Astrocyte (in vitro differentiated cells and primary cell): ENCODE measurements at regions not wholly inside any gene's neighbourhood (a gene's known extent, or its start where the extent isn't known, plus 50 kb on each side); places are given as distances from the start of the nearest gene placed in this dataset.

Experiments used
- CTCF ChIP-seq: IDR thresholded peaks from 2 replicates; pipeline ENCODE4 v1.5.1; 2011; ENCODE audit warnings: low read depth, mild to moderate bottlenecking, inconsistent platforms, low read length, moderate library complexity; ENCODE audit not compliant: insufficient read depth
- EZH2 ChIP-seq: IDR thresholded peaks from 2 replicates; pipeline ENCODE4 v1.6.1; 2012; ENCODE audit warnings: mild to moderate bottlenecking, low read length, inconsistent platforms; ENCODE audit not compliant: insufficient read depth

GRCh38 chr15:37636736-37637135 is 297.7 kb upstream of the TMCO5A start:
- TF ChIP-seq CTCF, result no peak
- no peak for TF ChIP-seq EZH2
